ENCODE measurements at regions not wholly inside any gene's neighbourhood (a gene's known extent, or its start where the extent isn't known, plus 50 kb on each side); places are given as distances from the start of the nearest gene placed in this dataset.
"Not testable (repeated sequence)": the region's sequence is repeated elsewhere in the genome, so short reads cannot be mapped to it uniquely, and the experiment has no call there.

DNA sequence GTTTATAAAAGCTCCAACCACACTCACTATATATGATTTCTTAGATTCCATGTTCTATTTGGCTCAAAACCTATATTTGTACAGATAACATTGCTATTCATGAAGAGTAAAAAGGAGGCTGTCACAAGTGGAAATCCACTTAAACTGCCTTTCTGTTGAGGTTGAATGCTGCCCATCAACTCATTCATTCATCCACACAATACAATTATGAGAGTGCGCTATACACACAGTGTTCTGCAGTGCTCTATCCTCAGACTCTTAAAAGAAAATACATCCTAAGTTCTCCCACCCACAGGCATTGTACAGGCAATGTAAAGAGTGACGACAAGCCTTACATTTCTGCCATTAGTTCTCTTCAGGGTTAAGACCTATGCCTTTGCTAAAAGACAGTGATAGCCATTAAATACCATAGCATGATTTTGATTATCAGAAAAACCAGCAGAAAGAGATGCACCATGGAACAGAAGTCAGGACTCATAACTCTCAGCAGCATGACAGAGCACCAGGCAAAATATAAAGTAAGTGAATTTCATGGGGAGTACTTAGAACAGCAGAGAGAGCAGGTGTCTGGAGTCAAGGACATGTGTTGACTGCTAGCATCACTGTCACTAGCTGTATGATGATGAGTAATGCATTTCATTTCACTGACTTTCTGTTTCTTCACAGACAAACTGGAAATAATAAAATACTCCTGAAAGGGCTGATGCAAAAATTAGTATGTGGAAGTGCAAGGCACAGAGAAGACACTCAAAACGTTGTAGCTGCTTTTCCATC, 218.0 kb downstream of the RBM26 start:
- DNase-seq = no peak

DNA sequence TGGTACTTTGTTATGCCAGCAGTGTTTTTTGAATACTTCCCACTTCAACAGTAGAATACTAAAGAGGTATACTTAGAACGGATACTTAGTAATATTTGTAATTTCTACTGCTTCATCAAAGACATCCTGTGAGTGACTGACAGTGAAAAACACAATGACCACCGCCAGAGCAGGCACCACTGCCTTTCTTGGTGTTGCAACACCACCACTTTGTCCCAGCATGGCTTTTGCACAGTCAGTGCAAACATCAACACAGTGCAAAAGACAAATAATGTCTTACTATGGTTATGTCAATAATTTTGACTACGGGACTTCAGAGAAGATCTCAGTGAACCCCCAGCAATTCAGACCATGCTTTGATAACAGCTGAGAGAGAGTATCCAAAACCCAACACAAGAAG, 220.5 kb downstream of the RBM26 start:
- no peak for DNase-seq

DNA sequence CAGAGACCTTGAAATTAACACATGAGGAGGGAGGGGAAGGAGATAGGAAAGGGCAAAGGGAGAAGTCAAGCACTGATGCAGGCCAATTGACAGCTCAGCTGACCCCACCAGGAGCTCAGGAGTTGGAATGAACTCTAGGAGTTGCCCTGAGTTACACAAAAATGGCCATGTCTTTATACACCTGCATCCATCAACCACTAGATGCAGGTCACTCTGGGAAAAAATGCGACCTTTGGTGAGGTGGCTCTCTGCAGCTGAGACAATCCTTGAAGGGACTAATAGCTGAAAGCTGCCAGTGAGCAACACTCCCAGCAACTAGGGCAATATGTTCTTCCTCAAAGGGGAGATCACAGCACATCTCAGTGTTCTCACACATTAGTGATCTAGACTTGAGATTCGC, 222.8 kb downstream of the RBM26 start:
- no peak for DNase-seq

DNA sequence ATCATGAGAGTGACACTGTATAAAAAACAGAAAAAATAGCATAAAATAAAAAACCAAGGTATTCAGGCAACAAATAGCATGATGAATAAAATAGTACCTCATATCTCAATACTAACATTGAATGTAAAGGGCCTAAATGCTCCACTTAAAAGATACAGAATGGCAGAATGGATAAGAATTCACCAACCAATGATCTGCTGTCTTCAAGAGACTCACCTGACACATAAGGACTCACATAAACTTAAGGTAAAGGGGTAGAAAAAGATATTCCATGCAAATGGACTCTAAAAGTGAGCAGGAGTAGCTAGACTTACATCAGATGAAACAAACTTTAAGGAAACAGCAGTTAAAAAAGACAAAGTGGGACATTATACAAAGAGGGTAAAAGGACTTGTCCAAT, 232.4 kb downstream of the RBM26 start:
- DNase-seq = not testable (repeated sequence)

DNA sequence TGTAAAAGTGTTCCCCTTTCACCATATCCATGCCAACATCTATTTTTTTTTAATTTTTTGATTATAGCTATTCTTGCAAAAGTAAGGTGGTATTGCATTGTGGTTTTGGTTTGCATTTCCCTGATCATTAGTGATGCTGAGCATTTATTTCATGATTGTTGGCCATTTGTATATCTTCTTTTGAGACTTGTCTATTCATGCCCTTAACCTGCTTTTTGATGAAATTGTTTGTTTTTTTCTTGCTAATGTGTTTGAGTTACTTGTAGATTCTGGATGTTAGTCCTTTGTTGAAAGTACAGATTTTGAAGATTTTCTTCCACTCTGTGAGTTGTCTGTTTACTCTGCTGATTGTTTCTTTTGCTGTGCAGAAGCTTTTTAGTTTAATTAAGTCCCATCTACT, 233.1 kb downstream of the RBM26 start:
- DNase-seq = not testable (repeated sequence)

DNA sequence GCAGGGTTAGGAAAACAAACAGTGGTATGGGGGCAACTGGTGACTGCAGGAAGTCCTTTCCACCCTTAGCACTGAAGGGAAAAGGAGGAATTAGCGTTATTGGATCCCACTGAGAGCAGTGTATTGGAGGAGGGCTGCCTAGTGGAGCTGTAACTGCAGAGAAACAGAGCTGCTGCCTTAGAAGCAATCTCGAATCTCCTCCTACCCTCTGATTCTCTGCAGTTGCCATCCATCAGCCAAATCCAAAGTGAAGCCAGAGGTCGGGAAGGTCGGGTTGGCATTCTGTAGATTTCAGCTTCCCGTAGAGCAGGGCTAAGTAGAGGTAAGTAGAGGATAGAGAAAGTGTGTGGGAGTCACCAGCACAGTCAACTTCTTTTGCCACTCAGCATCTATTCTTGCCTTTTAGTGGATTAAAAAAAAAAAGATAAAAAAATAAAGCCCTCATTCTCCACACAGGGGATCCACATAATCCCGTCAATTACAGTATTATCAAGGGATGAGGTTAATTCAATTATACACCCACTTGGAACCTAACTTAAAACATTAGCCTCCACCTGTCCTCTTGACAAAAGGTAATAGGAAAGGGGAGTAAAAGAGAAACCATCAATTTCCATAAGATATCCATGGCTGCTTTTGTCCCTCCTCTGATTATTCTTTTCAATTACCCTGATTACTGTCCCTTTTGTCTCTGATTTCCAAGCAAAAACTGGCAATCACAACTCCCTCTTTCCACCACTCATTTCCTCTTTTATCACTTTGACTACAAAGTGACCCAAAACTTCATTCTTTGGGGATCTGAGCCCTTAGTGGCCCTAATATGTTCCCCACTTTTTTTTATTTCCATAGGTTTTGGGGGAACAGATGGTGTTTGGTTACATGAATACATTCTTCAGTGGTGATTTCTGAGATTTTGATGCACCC, 234.7 kb downstream of the RBM26 start:
- DNase-seq = no peak

DNA sequence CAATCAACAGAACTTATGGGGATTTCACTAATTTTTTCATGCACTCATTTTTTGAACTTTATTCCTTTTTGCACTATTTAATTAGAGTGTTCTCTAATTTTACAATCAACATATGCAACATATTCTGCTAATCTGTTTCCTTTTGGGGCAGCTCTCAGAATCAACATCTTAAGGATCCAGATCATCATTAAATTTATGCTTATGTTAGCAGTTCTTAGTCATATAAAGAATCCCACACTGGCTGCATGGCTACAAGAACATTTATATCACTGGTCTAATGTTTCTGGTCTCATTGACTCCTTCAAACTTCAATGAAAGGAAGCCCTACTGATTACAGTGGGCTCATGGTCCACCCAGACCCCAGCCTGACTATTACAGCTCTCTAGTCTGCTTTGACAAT, 245.2 kb downstream of the RBM26 start:
- DNase-seq = no peak

DNA sequence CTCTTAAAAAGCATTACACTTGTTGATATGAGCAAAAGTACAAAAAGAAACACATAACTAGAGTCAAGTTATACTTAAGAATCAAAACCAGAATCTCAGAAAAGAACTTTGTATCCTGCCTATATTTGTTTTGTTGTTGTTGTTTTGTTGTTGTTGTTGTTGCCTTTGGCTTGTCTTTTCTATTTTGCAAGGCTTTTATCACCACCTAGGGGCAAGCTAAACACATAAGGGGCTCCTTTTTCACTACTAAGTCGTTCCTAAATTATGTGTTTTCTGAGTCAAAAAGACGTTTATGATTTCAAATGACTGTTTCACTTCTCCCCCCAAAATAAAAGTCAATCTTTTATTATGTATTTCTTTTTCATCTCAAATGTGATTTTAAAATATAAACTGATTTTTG, 250.2 kb downstream of the RBM26 start:
- no peak for DNase-seq

DNA sequence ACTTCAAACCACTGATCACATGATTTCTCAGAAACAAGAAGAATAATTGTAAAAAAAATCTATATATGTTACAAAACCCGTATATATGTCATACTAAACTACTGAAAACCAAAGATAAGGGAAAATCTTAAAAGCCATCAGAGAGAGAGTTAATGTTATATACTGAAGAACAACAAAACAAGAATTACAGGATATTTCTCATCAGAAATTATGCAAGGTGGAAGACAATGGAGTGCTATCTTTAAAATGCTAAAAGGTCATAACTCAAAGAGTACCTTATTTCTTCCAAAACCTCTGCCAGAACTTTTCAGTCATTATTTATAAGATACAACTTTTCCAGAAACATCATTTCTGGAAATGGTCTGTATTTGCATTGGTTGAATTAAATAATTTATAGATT, 256.8 kb downstream of the RBM26 start:
- DNase-seq = no peak

DNA sequence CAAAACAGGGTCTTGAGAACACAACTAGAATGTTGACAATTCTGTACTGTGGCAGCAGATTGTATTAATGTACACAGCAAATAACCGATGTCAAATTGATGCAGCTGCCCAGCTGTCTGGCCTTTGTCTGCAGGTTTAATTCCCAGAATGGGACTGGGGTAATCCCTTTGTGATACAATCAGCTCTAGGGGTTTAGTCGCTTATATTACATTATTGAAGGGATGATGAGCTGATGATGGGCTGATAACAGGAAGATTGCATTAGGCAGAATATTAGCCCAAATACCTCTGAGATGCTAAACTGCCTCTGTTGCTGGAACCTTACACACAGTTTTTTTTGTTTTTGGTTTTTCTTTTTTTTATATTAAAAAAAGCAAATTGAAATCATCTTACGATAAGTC, 265.0 kb downstream of the RBM26 start:
- no peak for DNase-seq

DNA sequence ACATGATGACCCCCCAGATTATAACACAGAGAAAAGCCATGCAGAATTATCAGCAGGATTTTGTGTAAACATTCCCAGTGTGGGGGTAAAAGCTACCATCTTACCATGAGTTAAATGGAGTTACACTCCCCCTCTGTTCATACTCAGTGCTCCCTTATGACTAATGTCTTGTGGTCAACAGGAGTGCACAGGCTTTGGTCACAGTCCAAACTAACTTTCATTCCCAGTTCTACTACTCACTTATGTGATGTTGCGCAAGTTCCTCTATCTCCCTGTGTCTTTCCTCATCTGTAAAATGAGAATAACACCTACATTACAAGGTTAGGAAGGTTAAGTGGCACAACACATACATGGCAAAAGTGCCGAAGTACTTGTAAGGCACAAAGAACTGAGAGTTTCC, 277.9 kb downstream of the RBM26 start:
- DNase-seq = no peak

DNA sequence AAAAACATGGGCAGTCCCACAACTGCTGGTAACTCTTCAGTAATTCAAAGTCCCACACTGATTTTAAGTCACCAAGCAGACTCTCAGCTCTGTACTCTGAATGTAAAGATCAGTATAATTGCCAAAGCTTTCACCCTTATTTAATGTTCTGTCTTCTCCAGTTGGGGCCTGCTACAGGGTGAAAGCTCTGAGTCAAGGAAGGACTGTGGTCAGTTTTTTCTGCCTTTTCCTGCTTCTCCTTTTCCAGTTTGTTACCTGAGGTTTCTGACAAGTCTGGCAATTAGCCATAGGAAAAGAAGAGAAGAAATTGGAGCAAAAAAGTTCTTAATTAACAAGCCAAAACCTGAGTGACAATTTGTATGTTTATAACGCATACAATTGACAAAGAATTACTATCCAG, 279.3 kb downstream of the RBM26 start:
- DNase-seq = no peak

DNA sequence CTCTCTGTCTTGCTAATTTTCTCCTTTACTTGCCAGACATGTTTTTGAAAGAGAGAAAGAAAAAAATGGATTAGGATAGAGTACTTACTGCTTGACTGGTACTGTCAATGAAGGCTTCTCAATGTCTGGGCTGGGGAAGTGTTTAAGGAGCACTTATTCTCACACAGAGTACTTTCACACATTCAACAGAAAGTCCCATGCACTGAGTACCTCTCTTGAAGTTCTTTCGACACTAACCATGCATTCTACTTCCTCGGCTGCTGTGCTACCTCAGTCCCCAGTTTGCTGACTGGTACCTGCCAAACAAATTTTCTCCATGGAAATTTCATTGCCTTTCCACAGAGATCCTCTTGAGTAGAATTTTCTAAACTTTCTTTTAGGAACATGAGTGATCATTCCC, 281.9 kb downstream of the RBM26 start:
- DNase-seq = no peak

DNA sequence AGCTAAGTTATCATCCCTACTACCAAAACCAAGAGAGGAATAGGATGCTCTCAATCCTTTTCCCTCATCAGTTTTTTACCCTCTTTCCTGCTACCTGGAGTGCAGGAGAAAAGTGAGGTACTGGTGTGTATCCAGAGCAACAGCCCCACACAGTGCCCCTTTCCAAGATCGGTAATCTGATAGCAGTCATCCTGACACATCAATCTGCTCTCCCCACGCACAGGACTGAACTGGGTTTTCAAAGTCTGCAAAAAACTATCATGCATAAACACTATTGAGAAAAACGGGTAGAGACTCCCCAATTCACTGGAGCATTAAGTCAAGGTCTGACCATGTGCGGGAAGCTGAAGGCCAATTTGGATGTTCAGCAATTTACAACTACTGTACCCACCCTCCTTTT, 284.8 kb downstream of the RBM26 start:
- no peak for DNase-seq

DNA sequence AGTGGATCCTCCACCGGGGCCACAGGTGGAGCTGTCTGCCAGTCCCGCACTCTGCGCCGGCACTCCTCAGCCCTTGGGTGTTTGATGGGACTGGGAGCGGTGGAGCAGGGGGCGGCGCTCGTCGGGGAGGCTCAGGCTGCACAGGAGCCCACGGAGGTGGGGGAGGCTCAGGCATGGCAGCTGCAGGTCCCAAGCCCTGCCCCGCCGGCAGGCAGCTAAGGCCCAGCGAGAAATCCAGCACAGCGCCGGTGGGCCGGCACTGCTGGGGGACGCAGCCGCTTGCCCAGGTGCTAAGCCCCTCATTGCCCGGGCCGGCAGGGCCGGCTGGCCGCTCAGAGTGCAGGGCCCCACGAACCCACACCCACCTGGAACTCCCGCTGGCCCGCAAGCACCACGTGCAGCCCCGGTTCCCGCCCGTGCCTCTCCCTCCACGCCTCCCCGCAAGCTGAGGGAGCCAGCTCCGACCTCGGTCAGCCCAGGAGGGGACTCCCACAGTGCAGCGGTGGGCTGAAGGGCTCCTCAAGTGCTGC, 286.4 kb downstream of the RBM26 start:
- DNase-seq = no peak

DNA sequence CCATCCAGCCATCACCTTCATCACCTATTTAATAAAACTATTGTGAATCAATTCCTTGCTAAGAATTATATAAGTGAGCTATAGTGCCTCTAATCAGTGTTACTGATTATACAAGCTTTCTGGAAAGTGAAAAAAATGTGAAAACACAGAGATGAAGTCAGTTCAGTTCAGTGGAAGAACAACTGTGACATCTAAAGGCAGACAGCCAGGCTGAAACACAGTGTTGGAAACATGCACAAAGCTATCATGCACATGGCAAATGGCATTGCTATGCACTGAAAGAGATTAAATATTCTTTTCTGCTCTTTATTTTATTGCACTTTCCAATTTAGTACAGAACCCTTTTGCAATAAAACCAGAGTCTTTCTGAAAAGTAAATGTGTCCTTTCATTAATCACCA, 294.0 kb downstream of the RBM26 start:
- no peak for DNase-seq

DNA sequence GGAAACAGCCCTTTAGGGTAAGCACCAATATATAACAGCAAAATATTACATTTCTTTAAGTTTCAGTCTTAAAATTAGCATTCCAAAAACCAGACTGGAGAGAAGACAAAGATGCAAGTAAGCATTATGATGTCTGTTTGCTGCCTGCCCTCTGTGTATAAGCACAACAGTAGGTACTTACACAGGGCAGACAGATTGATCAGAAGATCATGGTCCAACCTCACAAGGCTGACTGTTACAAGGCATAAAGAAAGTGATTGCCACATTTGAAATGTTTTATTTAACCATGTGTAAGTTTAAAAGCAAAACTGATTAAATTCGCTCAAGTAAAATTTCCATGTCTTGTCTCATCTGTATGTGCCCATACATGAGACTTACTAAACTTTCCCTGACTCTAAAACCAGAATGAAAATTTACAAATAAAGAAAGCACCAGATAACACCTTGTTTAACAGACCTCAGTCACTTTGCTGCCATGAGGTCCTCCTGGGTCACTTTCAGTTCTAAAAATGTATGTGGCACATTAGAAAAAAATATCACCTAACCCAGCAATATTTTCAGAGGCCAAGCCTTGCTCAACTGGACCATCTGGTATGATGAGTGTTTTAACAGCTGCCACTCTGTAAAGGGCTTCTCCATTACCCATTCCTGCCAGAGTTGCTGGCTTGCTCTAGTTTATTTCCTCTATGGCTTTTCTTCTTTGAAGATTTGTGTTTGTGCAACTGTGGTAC, 297.0 kb downstream of the RBM26 start:
- no peak for DNase-seq

DNA sequence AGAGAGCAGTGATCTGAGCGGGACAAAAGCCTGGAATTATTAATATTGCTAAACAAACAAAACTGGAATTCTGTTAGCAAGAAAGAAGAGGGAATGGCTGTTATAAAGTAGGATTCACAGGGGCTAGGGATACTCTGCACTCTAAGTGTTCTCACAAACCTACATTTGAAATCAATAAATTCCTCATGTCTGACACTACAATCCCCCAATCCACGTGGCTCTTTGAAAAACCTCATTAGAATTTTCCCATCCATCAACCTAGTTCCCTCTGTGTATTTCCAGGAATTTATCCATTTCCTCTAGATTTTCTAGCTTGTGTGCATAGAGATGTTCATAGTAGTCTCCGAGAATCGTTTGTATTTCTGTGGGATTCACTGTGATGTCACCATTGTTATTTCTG, 307.5 kb downstream of the RBM26 start:
- no peak for DNase-seq

DNA sequence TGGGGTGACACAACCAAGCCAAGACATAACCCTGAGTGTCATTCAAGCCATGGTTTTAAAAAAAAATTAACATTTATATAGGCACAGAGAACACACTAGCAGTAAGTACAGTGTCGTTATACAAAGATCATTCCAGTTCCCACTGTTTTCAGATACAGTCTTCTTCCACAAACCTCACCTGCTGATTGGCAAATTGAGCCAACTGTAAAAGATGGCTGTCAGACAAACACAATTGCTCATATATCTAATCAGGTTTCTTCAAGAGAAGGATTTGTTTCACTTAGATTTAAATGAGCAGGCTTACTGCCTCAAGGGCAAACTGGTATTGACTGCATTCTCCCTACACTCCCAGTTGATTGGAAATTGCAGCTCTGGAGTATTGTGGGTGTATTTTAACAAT, 308.9 kb downstream of the RBM26 start:
- DNase-seq = no peak

DNA sequence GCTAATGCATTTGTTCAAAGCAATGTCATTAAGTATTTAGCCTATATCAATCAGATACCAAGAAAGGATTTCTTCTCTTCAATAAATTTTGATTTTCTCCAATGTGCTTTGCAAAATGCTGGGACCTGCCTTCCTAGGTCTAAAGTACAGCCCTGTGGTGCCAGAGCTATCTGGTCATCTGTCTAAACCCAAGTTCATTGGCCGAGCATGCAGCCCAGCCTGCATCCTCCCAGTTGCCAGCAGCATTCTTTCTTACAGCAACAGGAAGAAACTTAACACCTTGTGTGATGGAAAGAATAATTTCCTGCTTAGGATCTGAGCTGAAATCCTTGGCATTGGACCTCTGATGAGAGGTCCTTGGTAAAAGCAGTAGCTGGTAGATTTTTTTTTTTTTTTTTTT, 310.0 kb downstream of the RBM26 start:
- DNase-seq = no peak

DNA sequence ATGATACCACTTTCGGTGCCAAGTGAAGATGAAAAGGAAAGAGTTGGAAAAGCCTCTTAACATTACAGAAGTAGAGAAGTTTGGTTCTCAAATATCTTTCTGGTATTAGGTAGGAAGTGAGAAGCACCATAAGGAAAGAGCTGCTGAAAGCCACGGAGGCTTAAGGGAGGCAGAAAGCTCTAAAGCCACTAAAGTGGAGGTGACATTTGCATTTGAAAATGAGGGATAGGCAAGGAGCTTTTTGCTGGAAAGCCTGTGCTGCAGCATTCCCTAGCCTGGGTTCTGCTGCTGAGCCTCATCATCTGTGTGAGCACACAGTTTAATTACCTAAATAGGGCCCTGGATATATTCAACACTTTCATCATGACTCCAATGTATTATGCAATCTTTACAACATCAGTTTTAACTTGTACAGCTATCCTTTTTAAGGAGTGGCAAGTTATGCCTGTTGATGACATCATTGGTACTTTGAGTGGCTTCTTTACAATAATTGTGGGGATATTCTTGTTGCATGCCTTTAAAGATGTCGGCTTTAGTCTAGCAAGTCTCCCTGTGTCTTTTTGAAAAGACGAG, 315.4 kb downstream of the RBM26 start:
- DNase-seq = no peak

DNA sequence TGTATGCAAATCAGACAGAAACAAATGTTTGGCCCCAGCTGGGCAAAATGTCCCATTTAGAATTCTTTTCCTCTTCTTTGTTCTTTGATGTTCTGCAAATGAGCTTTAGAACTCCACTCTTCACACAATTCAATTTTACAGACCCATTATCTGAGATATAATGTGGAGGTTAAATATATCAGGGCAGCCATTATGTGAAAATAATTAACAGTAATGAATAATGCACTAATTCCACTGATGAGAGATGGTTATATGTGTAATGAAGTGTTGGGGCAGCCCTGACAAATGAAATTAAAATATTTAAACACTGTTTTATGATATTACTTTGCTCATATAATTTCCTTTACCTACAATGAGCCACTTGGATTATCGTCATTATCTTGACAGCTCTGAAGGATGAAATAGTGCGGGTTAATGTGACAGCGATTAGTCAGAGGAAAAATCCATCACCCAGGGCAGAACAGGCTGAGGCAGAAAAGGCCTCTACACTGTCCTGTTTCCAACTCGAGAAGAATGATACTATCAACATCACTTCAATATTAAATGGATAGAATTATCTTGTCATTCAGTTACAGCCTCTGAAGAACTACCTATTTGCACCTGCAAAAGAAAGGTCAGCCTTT, 321.1 kb downstream of the RBM26 start:
- DNase-seq = no peak

Data from central memory CD4-positive, alpha-beta T cell (primary cell).